Panc1 (cell line): ENCODE measurements at regions not wholly inside any gene's neighbourhood (a gene's known extent, or its start where the extent isn't known, plus 50 kb on each side); places are given as distances from the start of the nearest gene placed in this dataset.

ENCODE experiments used
- POLR2AphosphoS5 ChIP-seq: IDR thresholded peaks from 2 replicates; pipeline ENCODE4 v1.6.1; 2012; ENCODE audit warnings: mild to moderate bottlenecking, low read depth, low read length, moderate library complexity
- TF ChIP-seq, protein P1 (sequence below): fragments of 450-650 bp; IDR thresholded peaks from 2 replicates; pipeline ENCODE4 v1.5.1; 2017; ENCODE audit warnings: mild to moderate bottlenecking
- TF ChIP-seq, protein P2 (sequence below), 2 experiments: IDR thresholded peaks; 2 replicates each; pipeline ENCODE4 v1.6.1; 2011 to 2012; ENCODE audit warnings: low read depth in 2 of 2, control low read depth in 1 of 2, low read length in 1 of 2, mild to moderate bottlenecking in 1 of 2, moderate library complexity in 1 of 2; ENCODE audit not compliant: insufficient read depth in 1 of 2

DNA sequence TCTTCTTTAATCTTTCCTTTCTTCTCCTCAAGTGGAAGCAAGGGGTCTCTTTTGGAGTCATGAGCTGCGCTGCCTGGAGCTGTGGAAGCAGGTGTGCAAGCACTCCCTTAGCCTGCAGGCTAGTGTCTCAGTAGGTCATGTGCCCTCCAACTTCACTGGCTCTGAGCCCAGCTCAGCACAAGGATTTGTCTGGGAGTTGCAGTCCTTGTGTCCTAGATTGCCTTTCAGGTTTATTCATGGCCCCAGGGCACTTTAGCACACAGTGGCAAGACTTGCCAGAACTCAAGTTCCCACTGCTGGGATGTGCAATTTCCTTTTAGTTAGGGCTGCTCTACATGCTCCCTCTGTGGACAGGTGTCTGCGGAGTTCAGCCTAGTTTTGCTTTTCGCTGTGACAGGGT is 211.7 kb downstream of the LIG4 start:
- TF ChIP-seq, protein P1, sequence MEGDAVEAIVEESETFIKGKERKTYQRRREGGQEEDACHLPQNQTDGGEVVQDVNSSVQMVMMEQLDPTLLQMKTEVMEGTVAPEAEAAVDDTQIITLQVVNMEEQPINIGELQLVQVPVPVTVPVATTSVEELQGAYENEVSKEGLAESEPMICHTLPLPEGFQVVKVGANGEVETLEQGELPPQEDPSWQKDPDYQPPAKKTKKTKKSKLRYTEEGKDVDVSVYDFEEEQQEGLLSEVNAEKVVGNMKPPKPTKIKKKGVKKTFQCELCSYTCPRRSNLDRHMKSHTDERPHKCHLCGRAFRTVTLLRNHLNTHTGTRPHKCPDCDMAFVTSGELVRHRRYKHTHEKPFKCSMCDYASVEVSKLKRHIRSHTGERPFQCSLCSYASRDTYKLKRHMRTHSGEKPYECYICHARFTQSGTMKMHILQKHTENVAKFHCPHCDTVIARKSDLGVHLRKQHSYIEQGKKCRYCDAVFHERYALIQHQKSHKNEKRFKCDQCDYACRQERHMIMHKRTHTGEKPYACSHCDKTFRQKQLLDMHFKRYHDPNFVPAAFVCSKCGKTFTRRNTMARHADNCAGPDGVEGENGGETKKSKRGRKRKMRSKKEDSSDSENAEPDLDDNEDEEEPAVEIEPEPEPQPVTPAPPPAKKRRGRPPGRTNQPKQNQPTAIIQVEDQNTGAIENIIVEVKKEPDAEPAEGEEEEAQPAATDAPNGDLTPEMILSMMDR = no peak
- no peak for TF ChIP-seq POLR2AphosphoS5
- TF ChIP-seq, protein P2, sequence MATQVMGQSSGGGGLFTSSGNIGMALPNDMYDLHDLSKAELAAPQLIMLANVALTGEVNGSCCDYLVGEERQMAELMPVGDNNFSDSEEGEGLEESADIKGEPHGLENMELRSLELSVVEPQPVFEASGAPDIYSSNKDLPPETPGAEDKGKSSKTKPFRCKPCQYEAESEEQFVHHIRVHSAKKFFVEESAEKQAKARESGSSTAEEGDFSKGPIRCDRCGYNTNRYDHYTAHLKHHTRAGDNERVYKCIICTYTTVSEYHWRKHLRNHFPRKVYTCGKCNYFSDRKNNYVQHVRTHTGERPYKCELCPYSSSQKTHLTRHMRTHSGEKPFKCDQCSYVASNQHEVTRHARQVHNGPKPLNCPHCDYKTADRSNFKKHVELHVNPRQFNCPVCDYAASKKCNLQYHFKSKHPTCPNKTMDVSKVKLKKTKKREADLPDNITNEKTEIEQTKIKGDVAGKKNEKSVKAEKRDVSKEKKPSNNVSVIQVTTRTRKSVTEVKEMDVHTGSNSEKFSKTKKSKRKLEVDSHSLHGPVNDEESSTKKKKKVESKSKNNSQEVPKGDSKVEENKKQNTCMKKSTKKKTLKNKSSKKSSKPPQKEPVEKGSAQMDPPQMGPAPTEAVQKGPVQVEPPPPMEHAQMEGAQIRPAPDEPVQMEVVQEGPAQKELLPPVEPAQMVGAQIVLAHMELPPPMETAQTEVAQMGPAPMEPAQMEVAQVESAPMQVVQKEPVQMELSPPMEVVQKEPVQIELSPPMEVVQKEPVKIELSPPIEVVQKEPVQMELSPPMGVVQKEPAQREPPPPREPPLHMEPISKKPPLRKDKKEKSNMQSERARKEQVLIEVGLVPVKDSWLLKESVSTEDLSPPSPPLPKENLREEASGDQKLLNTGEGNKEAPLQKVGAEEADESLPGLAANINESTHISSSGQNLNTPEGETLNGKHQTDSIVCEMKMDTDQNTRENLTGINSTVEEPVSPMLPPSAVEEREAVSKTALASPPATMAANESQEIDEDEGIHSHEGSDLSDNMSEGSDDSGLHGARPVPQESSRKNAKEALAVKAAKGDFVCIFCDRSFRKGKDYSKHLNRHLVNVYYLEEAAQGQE (IDR thresholded peaks at IDR 0.05; ENCODE audit: insufficient read depth in 1 of 2, low read depth in 2 of 2, low read length in 1 of 2) = no peak
